Keratinocyte (primary cell): ENCODE measurements at regions not wholly inside any gene's neighbourhood (a gene's known extent, or its start where the extent isn't known, plus 50 kb on each side); places are given as distances from the start of the nearest gene placed in this dataset.

Source experiments
- EZH2 ChIP-seq: IDR thresholded peaks from one replicate; pipeline ENCODE4 v1.6.1; 2012; ENCODE audit warnings: inconsistent platforms, mild to moderate bottlenecking, low read length, moderate library complexity
- TF ChIP-seq, protein P1 (sequence below), 3 experiments: IDR thresholded peaks in 1 of 3; conservative IDR thresholded peaks in 1 of 3; optimal IDR thresholded peaks in 1 of 3; 2 replicates in 2 of 3; 3 replicates in 1 of 3; pipeline versions ENCODE3 to v1.5.1; 2011; ENCODE audit warnings: low read length in 3 of 3, mild to moderate bottlenecking in 3 of 3, moderate library complexity in 2 of 3, control low read depth in 1 of 3, inconsistent platforms in 1 of 3; ENCODE audit not compliant: insufficient read depth in 2 of 3; ENCODE audit errors: extremely low read depth in 1 of 3

DNA sequence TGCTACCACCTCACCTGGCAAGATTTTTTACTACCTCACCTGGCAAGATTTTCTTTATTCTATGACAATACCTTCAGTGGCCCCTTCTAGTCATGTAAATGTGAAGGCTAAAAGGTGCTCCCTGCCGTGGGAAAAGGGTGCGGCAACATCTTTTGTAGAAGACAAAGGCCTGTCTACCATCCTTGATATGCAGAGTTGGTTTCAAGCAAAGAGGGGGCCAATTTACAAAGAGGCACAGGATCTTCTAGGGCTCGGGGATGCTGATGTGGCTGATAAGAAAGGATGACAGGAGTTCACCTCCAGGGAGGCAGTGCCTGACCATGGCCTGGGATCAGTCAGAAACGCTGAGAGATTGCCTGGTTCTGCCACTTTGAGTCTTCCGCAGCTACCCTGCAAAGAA lies 165.4 kb upstream of the SLC1A4 start:
- TF ChIP-seq, protein P1, sequence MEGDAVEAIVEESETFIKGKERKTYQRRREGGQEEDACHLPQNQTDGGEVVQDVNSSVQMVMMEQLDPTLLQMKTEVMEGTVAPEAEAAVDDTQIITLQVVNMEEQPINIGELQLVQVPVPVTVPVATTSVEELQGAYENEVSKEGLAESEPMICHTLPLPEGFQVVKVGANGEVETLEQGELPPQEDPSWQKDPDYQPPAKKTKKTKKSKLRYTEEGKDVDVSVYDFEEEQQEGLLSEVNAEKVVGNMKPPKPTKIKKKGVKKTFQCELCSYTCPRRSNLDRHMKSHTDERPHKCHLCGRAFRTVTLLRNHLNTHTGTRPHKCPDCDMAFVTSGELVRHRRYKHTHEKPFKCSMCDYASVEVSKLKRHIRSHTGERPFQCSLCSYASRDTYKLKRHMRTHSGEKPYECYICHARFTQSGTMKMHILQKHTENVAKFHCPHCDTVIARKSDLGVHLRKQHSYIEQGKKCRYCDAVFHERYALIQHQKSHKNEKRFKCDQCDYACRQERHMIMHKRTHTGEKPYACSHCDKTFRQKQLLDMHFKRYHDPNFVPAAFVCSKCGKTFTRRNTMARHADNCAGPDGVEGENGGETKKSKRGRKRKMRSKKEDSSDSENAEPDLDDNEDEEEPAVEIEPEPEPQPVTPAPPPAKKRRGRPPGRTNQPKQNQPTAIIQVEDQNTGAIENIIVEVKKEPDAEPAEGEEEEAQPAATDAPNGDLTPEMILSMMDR (optimal IDR thresholded peaks at IDR 0.05 in 1 of 3, IDR thresholded peaks at IDR 0.05 in 1 of 3, conservative IDR thresholded peaks at IDR 0.05 in 1 of 3; ENCODE audit: extremely low read depth in 1 of 3, insufficient read depth in 2 of 3, low read length in 3 of 3) = no peak
- TF ChIP-seq EZH2 = no peak
